Activated naive CD8-positive, alpha-beta T cell treated with anti-CD3 and anti-CD28 coated beads, Interleukin-2, amount 50 U/mL, for 24 hours (primary cell): ENCODE measurements at regions not wholly inside any gene's neighbourhood (a gene's known extent, or its start where the extent isn't known, plus 50 kb on each side); places are given as distances from the start of the nearest gene placed in this dataset.
"Not testable (repeated sequence)": the region's sequence is repeated elsewhere in the genome, so short reads cannot be mapped to it uniquely, and the experiment has no call there.

Experiments
- ATAC-seq: fragments of 150-1000 bp; cut with Tn5 transposase; one replicate; pipeline ENCODE4 v1.10.0; 2021
- DNase-seq: peaks from one replicate; pipeline ENCODE4 v3.0.0; 2021
- H3K27ac Mint-ChIP-seq: one replicate; pipeline ENCODE4 v1.8.0; 2021; ENCODE audit warnings: mild to moderate bottlenecking, mixed read lengths
- H3K27me3 Mint-ChIP-seq: one replicate; pipeline ENCODE4 v1.8.0; 2021; ENCODE audit warnings: mixed read lengths
- H3K36me3 Mint-ChIP-seq: one replicate; pipeline ENCODE4 v1.8.0; 2021; ENCODE audit warnings: low read depth, mixed read lengths
- H3K4me1 Mint-ChIP-seq: one replicate; pipeline ENCODE4 v1.8.0; 2021; ENCODE audit warnings: mixed read lengths
- H3K4me3 Mint-ChIP-seq: one replicate; pipeline ENCODE4 v1.8.0; 2021; ENCODE audit warnings: mild to moderate bottlenecking, moderate library complexity, mixed read lengths
- H3K9me3 Mint-ChIP-seq: one replicate; pipeline ENCODE4 v1.8.0; 2021; ENCODE audit warnings: mixed read lengths

- ATAC-seq = no peak
- H3K27ac Mint-ChIP-seq = no peak overlapping the region
- no peaks in the 10 kb centered on the region for H3K4me1 Mint-ChIP-seq
- no peak overlapping the region for H3K4me3 Mint-ChIP-seq
- H3K36me3 Mint-ChIP-seq = no peaks in the 10 kb centered on the region
- no peaks in the 10 kb centered on the region for H3K27me3 Mint-ChIP-seq
- no peak for DNase-seq
- H3K9me3 Mint-ChIP-seq = no peaks in the 10 kb centered on the region
These were observed 926.1 kb downstream of the FAM133A start for GRCh38 chrX:94600077-94600476.

- Mint-ChIP-seq H3K9me3 (peaks cover 6% of the 10 kb centered on the region), H3K4me1 (no peaks in the 10 kb centered on the region), H3K36me3 (no peaks in the 10 kb centered on the region), H3K27ac (no peak overlapping the region), H3K27me3 (no peaks in the 10 kb centered on the region), H3K4me3 (no peak overlapping the region)
- DNase-seq (no peak), ATAC-seq (no peak)
These were observed 938.1 kb downstream of the FAM133A start for GRCh38 chrX:94612140-94612539.

- H3K9me3 Mint-ChIP-seq = peaks cover 6% of the 10 kb centered on the region
- H3K27me3 Mint-ChIP-seq = no peaks in the 10 kb centered on the region
- DNase-seq (no peak), ATAC-seq (no peak)
- no peak overlapping the region for H3K27ac Mint-ChIP-seq
- no peaks in the 10 kb centered on the region for H3K36me3 Mint-ChIP-seq
- no peak overlapping the region for H3K4me3 Mint-ChIP-seq
- no peaks in the 10 kb centered on the region for H3K4me1 Mint-ChIP-seq
These were observed 959.2 kb downstream of the FAM133A start for GRCh38 chrX:94633237-94633636.

- Mint-ChIP-seq H3K27ac (no peak overlapping the region), H3K4me1 (no peaks in the 10 kb centered on the region), H3K27me3 (no peaks in the 10 kb centered on the region), H3K9me3 (peaks cover 6% of the 10 kb centered on the region), H3K4me3 (no peak overlapping the region), H3K36me3 (no peaks in the 10 kb centered on the region)
- no peak for ATAC-seq
- no peak for DNase-seq
These were observed 961.0 kb downstream of the FAM133A start for GRCh38 chrX:94635003-94635402.

- no peak overlapping the region for H3K4me3 Mint-ChIP-seq
- no peak for DNase-seq
- H3K4me1 Mint-ChIP-seq = no peaks in the 10 kb centered on the region
- H3K27ac Mint-ChIP-seq = no peak overlapping the region
- peaks cover 6% of the 10 kb centered on the region for H3K9me3 Mint-ChIP-seq
- H3K27me3 Mint-ChIP-seq = no peaks in the 10 kb centered on the region
- ATAC-seq = no peak
- H3K36me3 Mint-ChIP-seq = no peaks in the 10 kb centered on the region
These were observed 971.7 kb downstream of the FAM133A start for GRCh38 chrX:94645726-94646125.

- Mint-ChIP-seq H3K4me1 (no peaks in the 10 kb centered on the region), H3K27me3 (no peaks in the 10 kb centered on the region), H3K36me3 (no peaks in the 10 kb centered on the region), H3K27ac (no peak overlapping the region), H3K9me3 (no peaks in the 10 kb centered on the region), H3K4me3 (no peak overlapping the region)
- DNase-seq (no peak), ATAC-seq (no peak)
These were observed 981.2 kb downstream of the FAM133A start for GRCh38 chrX:94655180-94655579.

GRCh38 chrX:94662689-94663088 is 988.7 kb downstream of the FAM133A start:
- Mint-ChIP-seq H3K9me3 (no peaks in the 10 kb centered on the region), H3K27me3 (no peaks in the 10 kb centered on the region), H3K36me3 (no peaks in the 10 kb centered on the region), H3K27ac (no peak overlapping the region), H3K4me3 (no peak overlapping the region), H3K4me1 (no peaks in the 10 kb centered on the region)
- DNase-seq = no peak
- no peak for ATAC-seq

GRCh38 chrX:94676285-94676684 is 1002.3 kb downstream of the FAM133A start:
- DNase-seq (no peak), ATAC-seq (no peak)
- H3K36me3 Mint-ChIP-seq = no peaks in the 10 kb centered on the region
- no peak overlapping the region for H3K27ac Mint-ChIP-seq
- no peaks in the 10 kb centered on the region for H3K27me3 Mint-ChIP-seq
- no peaks in the 10 kb centered on the region for H3K4me1 Mint-ChIP-seq
- H3K9me3 Mint-ChIP-seq = peaks cover 4% of the 10 kb centered on the region
- no peak overlapping the region for H3K4me3 Mint-ChIP-seq

- ATAC-seq (no peak), DNase-seq (no peak)
- no peak overlapping the region for H3K27ac Mint-ChIP-seq
- no peaks in the 10 kb centered on the region for H3K4me1 Mint-ChIP-seq
- H3K36me3 Mint-ChIP-seq = no peaks in the 10 kb centered on the region
- no peak overlapping the region for H3K4me3 Mint-ChIP-seq
- peaks cover under 1% of the 10 kb centered on the region for H3K9me3 Mint-ChIP-seq
- H3K27me3 Mint-ChIP-seq = no peaks in the 10 kb centered on the region
These were observed 1012.1 kb downstream of the FAM133A start for GRCh38 chrX:94686071-94686470.

GRCh38 chrX:94695910-94696309 is 1021.9 kb downstream of the FAM133A start:
- H3K27me3 Mint-ChIP-seq = no peaks in the 10 kb centered on the region
- no peaks in the 10 kb centered on the region for H3K36me3 Mint-ChIP-seq
- H3K9me3 Mint-ChIP-seq = peaks cover 3% of the 10 kb centered on the region
- ATAC-seq (no peak), DNase-seq (no peak)
- H3K4me3 Mint-ChIP-seq = no peak overlapping the region
- no peaks in the 10 kb centered on the region for H3K4me1 Mint-ChIP-seq
- no peak overlapping the region for H3K27ac Mint-ChIP-seq

GRCh38 chrX:94704348-94705256 is 1030.6 kb downstream of the FAM133A start:
- not testable (repeated sequence) for H3K4me3 Mint-ChIP-seq, ATAC-seq, H3K36me3 Mint-ChIP-seq, H3K4me1 Mint-ChIP-seq, H3K9me3 Mint-ChIP-seq, DNase-seq, H3K27ac Mint-ChIP-seq, H3K27me3 Mint-ChIP-seq

GRCh38 chrX:94721386-94721785 is 1047.4 kb downstream of the FAM133A start:
- no peaks in the 10 kb centered on the region for H3K4me1 Mint-ChIP-seq
- no peak for ATAC-seq

GRCh38 chrX:94722578-94722977 is 1048.6 kb downstream of the FAM133A start:
- H3K4me3 Mint-ChIP-seq = no peak overlapping the region
- DNase-seq (no peak), ATAC-seq (no peak)
- H3K27ac Mint-ChIP-seq = no peak overlapping the region
- H3K36me3 Mint-ChIP-seq = no peaks in the 10 kb centered on the region
- H3K9me3 Mint-ChIP-seq = no peaks in the 10 kb centered on the region
- H3K27me3 Mint-ChIP-seq = no peaks in the 10 kb centered on the region
- no peaks in the 10 kb centered on the region for H3K4me1 Mint-ChIP-seq

More at GRCh38 chrX:94721386-94721785, 1047.4 kb downstream of the FAM133A start:
- no peaks in the 10 kb centered on the region for H3K27me3 Mint-ChIP-seq
- H3K4me3 Mint-ChIP-seq = no peak overlapping the region
- H3K36me3 Mint-ChIP-seq = no peaks in the 10 kb centered on the region
- H3K27ac Mint-ChIP-seq = no peak overlapping the region
- DNase-seq = no peak
- H3K9me3 Mint-ChIP-seq = no peaks in the 10 kb centered on the region

- ATAC-seq (no peak), DNase-seq (no peak)
- H3K9me3 Mint-ChIP-seq = no peaks in the 10 kb centered on the region
- no peaks in the 10 kb centered on the region for H3K27me3 Mint-ChIP-seq
- no peak overlapping the region for H3K27ac Mint-ChIP-seq
- no peaks in the 10 kb centered on the region for H3K36me3 Mint-ChIP-seq
- peaks cover 3% of the 10 kb centered on the region for H3K4me1 Mint-ChIP-seq
- H3K4me3 Mint-ChIP-seq = no peak overlapping the region
These were observed 1068.8 kb downstream of the FAM133A start for GRCh38 chrX:94742772-94743171.

- DNase-seq (no peak), ATAC-seq (peak; percentile 40)
- Mint-ChIP-seq H3K4me1 (peaks cover 3% of the 10 kb centered on the region), H3K4me3 (no peak overlapping the region), H3K27ac (no peak overlapping the region), H3K27me3 (no peaks in the 10 kb centered on the region), H3K9me3 (no peaks in the 10 kb centered on the region), H3K36me3 (no peaks in the 10 kb centered on the region)
These were observed 1069.5 kb downstream of the FAM133A start for GRCh38 chrX:94743478-94743877.
